HFF-Myc (cell line): ENCODE measurements at regions not wholly inside any gene's neighbourhood (a gene's known extent, or its start where the extent isn't known, plus 50 kb on each side); places are given as distances from the start of the nearest gene placed in this dataset.

Experiments
- DNase-seq: peaks from one replicate; pipeline ENCODE4 v3.0.0-alpha.2; 2011; ENCODE audit warnings: low read depth; ENCODE audit errors: extremely low read depth
- H3K4me3 ChIP-seq: replicated peaks from 2 replicates; pipeline ENCODE4 v1.5.1; 2011; ENCODE audit warnings: low read depth, mild to moderate bottlenecking, control low read depth, low read length
- TF ChIP-seq, protein P1 (sequence below): IDR thresholded peaks from 2 replicates; pipeline ENCODE4 v1.5.1; 2012; ENCODE audit warnings: mild to moderate bottlenecking, low read depth, low read length, control low read depth; ENCODE audit errors: missing control alignments

DNA sequence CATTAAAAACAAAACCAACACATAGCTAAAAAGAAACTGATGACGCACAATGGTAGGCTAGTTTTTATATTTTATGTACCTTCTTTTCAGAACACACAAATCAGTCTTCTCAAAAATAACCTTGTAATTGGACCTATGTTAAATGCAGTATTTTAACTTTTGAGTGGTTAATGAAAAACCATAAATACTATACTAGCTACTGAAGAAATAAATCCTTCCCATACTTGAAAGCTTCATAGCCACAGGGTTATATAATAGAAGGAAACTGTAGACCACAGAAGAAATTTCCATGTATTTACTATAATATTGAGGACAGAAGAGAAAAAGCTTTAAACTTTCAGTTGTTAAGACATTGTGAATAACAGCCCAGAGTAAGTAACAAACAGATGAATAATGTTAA lies 1094.3 kb upstream of the SLC10A2 start:
- no peak for DNase-seq
- TF ChIP-seq, protein P1, sequence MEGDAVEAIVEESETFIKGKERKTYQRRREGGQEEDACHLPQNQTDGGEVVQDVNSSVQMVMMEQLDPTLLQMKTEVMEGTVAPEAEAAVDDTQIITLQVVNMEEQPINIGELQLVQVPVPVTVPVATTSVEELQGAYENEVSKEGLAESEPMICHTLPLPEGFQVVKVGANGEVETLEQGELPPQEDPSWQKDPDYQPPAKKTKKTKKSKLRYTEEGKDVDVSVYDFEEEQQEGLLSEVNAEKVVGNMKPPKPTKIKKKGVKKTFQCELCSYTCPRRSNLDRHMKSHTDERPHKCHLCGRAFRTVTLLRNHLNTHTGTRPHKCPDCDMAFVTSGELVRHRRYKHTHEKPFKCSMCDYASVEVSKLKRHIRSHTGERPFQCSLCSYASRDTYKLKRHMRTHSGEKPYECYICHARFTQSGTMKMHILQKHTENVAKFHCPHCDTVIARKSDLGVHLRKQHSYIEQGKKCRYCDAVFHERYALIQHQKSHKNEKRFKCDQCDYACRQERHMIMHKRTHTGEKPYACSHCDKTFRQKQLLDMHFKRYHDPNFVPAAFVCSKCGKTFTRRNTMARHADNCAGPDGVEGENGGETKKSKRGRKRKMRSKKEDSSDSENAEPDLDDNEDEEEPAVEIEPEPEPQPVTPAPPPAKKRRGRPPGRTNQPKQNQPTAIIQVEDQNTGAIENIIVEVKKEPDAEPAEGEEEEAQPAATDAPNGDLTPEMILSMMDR: no peak
- no peak overlapping the region for H3K4me3 ChIP-seq

DNA sequence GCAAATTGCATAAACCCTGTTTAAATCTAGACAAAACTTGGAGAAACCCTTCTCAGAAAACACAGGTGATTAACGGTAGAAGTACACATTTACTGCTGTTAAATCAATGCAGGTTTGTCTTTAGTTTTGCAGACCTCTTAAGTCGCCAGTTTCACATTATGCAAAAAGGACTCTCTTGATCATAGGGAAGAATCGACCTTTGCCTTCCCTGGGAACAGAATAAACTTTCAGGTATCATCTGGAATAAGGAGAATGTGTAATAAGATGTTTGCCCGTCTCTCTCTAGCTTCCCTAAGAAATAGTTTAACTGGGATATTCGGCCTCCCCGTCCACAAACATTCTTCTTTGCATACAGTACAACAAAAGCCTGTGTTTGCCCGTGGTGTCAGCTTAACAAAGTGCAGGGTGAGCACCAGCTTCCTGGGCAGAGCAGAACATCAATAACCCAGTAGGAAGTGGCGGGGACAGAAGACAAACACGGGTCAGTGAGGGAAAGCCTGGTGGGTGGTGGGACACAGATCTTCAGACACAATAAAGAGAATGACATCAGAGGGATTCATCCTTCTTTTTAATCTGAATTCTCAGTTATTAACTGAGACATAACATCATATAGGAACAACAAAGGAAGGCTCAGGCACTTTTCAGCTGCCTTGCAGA lies 1077.7 kb upstream of the SLC10A2 start:
- no peak for DNase-seq
- TF ChIP-seq, protein P1: no peak
- no peak overlapping the region for H3K4me3 ChIP-seq

DNA sequence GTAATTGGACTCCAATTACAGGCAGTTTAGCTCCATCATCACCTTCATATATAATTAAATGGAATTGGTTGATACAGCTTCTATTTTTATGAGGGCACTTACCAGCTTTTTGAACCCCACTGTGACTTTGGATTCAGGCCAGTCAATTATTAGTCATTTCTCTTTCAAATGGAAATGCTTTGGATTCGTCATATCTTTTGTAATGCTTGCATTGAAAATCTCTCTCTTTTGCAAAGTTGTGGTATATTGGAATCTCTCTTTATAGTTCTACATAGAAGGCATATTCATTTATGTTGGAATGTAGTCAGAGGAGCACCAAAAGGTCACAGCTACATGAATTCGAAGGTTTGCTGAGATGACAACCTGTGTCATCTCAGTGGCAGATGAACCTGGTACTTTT lies 1074.3 kb upstream of the SLC10A2 start:
- H3K4me3 ChIP-seq: no peak overlapping the region
- TF ChIP-seq, protein P1: no peak
- no peak for DNase-seq

DNA sequence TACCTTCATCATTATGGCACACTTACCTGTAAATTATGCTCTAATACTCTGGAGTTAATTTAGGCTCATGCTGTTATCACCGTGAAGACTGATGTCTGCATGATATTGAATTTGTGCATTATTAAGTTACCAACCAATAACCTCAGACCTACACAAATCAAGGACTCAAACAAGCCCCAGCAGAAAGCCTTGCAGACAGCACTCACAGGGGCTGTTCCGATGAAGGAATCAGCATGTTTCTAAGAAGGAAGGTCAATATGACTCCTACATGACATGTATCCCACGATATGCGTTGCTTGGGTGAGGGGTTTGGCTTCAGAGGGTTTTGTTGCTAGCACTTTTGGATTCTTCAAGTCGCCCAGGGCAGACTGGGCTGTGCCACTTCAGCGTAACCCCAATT lies 1071.2 kb upstream of the SLC10A2 start:
- TF ChIP-seq, protein P1: no peak
- DNase-seq: no peak
- H3K4me3 ChIP-seq: no peak overlapping the region

DNA sequence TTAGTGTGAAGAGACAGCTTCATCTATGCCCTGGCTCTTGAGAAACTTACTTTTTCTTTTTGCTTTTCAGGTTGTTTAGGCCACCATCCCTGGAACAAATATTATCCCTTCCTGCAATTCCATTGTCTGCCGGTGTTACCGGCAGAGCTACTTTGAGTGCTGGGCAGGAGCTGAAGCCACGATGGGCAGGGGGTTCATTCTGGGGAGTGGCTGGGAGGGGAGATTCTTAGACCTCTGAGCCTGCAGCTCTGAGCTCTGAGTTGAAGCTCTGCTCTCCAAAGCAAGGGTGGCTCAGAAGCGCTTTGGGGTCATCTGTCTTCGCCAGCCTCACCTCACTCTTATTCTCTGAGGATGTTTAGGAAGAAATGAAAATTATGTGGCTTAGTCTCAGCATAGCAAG lies 1066.6 kb upstream of the SLC10A2 start:
- DNase-seq: no peak
- no peak overlapping the region for H3K4me3 ChIP-seq
- TF ChIP-seq, protein P1: no peak

DNA sequence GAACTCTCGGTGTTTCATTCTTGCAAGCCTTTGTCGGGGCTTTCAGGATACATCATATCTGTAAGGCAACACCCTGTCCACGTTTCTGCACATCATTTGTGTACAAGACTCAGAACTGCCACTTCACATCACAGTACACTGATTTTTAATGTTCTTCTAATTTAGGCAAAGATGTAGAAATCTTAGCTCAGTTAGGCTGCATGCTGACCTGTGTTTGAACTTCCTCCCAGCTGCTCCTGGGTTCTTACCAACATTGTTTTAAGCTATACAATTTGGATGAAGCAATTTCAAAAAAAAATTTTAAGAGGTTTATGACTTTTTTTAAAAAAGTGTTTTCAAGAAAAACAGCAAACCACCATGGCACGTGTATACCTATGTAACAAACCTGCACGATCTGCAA lies 1047.9 kb upstream of the SLC10A2 start:
- no peak for DNase-seq
- no peak overlapping the region for H3K4me3 ChIP-seq
- TF ChIP-seq, protein P1: no peak

DNA sequence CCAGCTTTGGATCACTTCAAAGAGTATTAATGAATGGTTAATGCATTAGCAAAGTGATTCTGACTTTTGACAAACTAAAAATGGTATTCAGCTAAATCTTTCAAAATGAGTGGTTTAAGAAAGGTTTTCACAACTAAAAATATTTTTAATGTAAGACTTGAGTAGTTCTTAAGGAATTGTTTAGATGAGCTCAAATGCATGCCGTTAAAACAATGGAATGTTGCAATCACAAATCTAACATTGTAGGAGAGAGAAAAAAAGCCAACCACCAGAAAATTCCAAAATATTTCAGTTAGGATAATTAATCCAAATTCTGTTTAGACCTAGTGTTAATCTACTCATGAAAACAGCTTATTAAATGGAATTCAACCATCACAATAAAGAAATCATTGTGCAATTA lies 1044.8 kb upstream of the SLC10A2 start:
- TF ChIP-seq, protein P1: no peak
- no peak overlapping the region for H3K4me3 ChIP-seq
- no peak for DNase-seq
